GM10847 (cell line): ENCODE measurements at regions not wholly inside any gene's neighbourhood (a gene's known extent, or its start where the extent isn't known, plus 50 kb on each side); places are given as distances from the start of the nearest gene placed in this dataset.

Source experiments
- POLR2A ChIP-seq: IDR thresholded peaks from 2 replicates; pipeline ENCODE4 v1.6.1; 2011; ENCODE audit not compliant: insufficient read length; ENCODE audit errors: extremely low read depth

DNA sequence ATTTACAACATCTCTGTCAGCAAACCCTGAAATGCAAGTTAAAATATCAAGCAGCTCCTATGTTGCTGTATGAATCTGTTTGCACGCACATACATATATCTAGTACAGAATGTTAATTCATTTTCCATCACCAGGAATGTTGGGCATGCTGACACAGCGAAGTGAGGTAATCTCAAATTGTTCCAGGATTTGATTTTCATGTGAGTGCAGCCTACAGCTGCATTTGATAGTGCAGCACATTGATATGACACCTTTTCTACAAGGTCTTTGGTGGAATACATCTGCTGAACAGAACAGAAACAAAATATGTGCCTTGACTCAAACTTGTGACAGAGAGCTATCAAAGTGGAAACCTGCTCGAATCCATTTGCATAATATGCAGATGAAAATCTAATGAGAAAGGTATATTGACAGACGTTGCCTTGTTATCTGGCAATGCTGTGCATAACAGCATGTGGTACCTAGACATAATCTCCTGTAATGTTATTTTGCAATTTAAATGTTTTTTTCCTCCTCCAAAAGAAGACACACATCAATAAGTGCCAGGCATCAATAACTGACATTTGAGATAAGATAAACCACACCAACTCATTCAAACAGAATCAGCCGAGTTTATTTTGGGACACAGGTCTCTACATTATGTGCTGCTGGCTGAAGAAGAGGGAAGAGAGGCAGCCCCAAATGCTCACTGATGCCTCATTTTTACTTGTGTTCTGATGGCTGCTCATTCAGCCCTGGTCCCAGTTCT lies 512.2 kb downstream of the ZNF608 start:
- TF ChIP-seq POLR2A, result no peak

DNA sequence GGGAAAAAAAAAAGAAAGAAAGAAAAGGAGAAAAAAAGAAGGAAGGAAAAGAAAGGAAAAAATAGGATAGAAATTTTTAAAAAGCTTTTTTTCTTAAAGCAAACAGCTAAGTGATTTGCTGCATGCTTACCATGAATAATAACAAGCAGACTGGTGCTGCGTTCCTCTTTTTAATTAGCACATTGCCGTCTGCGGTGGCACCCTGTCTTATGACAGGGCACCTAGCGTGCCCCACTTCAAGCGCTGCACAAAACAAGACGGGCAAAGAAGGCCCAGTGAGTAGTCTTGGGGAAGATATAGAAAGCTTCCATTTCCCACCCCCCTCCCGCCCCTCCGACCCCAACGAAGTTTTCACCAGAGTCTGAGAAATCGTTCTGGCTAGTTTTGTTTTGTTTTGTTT lies 513.9 kb downstream of the ZNF608 start:
- TF ChIP-seq POLR2A, result no peak

DNA sequence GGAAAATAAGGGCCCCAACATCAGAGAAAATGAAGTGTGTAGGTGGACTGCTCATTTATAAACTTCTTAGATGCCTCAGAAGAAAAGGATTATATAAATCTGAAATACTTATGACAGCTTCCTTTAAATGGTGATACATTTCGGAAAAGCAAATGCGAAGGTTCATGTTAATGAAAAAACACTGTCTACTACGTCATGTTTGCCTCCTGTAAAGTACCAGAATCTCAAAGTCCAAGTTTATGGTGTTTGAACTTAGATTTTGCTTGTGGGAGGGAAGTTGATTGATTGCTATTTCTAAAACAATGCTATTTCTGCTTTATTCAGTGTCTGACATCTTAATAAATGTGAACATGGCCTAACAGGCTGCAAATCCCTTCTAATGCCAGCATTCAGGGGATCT lies 514.6 kb downstream of the ZNF608 start:
- TF ChIP-seq POLR2A, result no peak

DNA sequence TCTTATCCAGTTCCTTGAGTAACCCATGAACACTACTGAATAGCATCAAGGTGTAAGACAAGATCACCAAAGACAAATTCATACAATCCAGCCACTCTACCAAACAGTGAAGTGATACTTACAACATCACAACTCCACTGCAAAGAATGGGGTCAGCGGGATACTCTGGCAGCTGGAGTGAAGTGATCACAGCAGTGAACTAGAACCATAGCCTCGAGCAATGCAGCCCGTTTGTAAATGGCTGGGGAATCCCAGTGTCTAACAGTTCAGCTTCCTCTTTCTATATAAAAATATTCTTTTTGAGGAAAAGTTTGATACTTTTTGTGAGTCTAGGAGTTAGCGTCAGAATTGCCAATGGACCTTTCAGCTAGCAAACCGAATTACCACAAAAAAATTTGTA lies 515.2 kb downstream of the ZNF608 start:
- TF ChIP-seq POLR2A, result no peak

DNA sequence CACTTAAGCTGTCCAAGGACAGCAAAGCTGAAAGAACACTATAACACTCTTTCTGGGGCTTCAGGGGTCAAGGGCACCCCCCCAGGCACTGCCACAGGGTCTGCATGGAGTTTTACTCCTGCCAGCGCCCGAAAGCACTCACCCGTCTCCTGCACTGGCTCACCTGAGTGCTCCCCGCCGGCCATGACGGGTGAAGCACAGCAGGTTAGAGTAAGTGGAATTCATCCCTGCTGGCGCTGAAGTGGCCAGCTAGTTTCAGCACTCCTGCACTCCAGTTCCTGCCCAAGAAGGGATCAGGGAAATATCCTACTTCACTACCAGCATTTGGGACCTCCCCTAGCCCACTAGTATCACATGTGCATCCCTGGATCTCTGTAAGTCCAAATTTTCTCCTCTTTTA lies 516.0 kb downstream of the ZNF608 start:
- no peak for TF ChIP-seq POLR2A

DNA sequence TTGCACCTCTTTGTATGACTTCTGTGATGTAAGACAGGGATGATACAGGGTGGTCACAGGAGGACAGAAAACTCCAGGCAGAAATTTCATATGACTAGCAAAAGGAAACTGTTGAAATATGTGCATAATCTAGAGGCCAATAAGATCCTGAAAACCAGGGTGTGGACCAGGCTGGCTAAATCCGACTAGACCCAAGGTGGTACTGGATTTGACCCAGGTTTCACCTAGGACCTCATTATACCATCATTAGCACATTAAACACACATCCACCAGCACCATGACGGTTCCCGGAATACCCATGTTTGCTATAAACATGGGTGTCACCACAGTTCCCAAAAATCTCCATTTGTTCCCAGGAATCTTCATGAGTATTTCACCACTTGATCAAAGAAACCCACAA lies 517.1 kb downstream of the ZNF608 start:
- no peak for TF ChIP-seq POLR2A

DNA sequence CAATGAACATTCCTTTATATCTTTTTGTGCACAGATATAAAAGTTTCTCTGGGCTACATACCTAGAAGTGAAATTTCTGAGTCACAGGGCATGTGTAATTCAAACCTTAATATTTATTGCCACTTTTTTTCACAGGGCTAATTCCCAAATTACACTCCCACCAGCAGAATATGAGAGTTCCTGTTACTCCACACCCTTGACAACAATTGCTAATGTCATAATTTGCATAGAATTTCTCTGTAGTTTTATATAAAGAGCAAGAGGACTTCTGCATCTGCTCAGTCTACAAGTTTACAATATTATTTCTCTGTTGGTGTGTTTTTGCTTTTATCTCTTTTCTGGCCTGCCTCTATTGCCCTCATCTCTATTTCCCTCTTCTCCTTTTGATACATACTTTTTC lies 518.5 kb downstream of the ZNF608 start:
- no peak for TF ChIP-seq POLR2A

DNA sequence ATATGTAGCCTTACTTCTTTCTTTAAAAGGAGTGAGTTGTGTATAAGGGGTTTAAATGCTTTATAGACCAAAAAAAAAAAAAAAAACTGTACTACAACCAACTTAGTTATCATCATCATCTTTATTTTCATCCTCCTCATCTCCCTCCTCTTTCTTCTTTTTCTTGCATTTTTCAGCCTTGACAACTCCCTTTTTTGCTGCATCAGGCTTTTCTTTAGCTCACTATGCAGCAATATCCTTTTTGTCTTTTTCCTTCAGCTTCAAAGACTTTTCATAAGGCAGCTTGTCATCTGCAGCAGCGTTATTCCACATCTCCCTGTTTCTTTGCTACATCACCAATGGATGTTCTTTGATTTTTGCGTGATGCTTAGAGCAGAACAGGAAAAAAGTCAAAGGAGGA lies 526.0 kb downstream of the ZNF608 start:
- no peak for TF ChIP-seq POLR2A

DNA sequence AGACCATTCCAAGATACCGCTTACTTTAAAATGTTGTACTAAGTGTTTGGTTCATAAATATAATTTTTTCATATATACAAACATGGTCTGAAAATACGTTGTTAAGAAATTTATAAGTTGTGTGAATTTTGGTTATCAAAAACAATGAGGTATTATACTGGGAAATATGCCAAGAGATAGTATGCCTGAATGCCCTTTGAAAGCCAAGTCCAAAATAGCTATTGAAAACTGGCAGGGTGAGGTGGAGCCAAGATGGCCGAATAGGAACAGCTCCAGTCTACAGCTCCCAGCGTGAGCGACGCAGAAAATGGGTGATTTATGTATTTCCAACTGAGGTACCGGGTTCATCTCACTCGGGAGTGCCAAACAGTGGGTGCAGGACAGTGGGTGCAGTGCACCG lies 533.5 kb downstream of the ZNF608 start:
- TF ChIP-seq POLR2A, result no peak

DNA sequence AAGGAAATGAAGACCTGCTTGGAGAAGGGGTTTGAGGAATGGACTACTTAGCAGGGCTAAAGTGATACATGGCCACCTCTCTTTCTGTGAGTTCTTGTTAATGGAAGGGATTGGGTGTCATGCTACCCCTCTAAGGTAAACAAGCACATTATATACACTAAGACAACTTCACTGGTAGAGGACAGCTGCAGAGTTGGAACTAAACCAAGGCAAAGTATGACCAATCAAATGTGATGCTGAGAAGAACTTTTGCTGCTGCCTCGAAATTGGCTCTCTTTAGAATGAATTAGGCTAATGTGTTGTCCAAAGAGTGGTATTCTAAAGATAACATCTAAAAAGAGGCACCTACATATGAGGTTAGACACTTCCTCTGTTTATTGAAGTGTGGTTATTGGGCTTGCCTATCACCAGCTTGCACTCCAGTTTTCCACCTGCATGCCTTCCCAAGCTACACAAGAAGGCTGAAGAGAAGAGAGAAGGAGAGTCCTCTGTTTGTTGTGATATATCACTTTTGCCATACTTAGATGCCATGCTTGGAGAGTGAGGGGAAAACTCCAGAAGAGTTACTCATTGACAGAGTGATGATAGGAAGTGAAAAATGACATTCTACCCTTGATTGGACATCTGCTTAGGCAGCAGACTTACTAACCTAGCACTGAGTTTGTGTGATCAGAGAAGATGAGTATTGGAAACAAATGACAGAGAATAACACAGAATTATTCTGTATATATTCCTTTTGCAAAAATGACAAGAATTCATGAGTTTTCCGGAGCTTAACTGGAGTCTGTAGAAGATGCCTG lies 536.1 kb downstream of the ZNF608 start:
- no peak for TF ChIP-seq POLR2A

DNA sequence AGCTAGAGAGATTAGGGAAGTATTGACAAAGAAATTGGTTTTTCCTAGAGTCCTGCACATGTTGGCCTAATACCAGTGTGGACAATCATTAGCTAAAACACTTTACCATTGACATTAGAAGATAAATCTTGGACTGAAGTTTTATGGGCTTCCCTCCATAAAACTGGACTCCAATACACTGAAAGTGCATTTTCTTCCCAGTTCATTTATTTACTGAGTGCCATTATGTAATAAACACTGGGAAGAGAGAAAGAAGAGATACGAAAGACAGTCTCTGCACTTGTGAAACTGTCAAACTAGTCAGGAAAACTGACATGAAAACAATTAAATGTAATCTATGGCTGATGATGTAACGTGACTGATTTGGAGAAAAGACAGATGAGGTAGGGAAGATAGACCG lies 539.3 kb downstream of the ZNF608 start:
- no peak for TF ChIP-seq POLR2A

DNA sequence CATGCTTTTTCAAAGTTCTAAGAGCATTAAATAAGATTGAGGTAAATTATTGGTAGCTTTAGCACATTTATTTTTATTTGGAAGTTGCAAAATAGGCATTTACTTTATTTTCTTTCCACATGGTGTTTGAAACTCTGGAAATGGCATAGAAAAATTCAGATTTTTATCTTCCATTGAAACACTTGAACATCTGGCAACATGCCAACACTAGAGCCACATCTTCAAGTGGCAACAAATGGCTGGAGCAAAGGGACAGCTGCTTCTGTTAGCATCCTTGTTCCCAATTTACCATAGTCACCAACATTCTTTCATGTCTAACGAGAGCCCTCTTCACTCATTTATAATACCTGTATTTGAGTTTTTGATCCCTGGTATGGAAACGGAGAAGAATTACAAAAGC lies 539.9 kb downstream of the ZNF608 start:
- no peak for TF ChIP-seq POLR2A

DNA sequence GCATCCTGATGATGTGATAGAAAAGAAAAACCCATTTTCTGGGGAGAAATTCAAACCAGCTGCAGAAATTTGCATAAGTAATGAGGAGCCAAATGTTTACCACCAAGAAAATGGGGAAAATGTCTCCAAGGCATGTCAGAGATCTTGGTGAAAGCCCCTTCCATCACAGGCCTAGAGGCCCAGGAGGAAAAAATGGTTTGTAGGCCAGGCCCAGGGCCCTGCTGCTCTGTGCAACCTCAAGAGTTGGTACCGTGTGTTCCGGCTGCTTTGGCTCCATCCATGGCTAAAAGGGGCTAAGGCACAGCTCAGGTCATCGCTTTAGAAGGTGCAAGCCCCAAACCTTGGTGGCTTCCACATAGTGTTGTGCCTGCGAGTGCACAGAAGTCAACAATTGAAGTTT lies 543.1 kb downstream of the ZNF608 start:
- no peak for TF ChIP-seq POLR2A

DNA sequence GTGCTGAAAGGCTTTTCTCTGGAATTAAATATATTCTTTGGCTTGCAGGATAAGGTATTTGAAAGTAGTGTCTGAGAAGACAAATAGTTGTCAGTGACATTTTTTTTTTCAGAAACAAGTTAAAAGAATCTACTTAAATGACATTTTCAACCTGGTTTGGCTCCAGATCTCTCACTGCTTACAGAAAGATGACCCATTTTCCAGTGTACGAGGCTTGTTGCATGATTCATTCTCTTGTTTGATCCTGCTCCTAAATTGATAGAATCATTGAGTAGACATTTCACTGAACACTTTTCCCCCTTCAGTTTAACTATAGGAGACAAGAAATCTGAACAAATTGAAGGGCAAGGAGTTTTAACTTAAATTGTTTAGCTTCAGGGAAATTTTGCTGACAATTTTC lies 546.1 kb downstream of the ZNF608 start:
- no peak for TF ChIP-seq POLR2A

DNA sequence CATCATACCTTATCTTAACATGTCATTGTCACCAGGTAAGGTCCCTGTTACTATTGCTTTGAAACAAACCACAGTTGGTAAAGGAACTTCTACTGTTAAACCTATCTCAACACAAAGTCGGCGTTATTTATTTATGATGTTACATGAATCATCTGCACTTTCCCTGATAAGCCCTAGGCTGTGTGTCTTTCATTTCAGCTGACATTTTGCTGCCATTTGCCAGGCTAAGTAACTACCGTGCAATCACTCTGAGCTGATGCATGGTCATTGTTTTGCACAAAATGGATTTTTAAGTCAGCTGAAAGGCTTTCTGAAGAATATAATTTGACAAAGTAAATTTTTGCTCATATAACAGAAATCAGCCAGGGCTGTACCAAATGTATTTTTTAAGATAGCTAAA lies 546.5 kb downstream of the ZNF608 start:
- TF ChIP-seq POLR2A, result no peak

DNA sequence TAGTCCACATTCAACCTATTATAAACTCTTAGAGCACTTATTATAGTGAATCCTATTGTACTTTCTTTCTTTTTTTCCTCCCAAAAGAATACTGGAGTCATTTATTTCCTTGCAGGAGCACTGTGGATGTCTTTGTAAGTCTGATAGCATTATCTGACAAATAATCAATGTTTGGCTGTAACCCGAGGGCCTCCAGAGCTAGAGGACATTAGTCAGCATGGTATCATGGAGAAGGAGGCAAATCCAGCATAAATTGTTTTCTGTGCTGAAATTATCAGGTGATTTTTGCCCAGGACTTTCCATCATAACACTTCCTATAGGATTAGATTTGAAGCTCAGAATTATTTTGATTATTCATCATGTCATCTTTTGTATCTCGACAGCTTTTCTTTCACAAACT lies 551.0 kb downstream of the ZNF608 start:
- TF ChIP-seq POLR2A, result no peak

DNA sequence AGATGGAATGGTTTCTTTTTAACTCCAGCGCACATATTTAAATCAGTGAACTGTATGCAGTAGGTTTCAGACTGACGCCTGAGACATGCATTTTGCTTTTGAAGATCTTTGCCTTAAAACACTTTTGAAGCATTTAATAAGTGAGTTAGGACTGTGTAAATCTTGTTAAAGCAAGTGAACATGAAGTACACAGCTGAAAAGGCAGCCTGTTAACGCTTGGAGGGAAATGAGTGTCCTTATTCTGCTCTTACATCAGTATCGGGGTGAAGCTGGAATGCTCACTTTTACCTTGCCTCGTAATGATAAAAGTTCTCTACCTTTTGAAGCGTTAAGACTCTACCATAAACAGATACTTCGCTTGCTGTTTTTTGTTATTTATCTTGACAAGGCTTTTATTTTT lies 552.2 kb downstream of the ZNF608 start:
- TF ChIP-seq POLR2A, result no peak
